ENCODE measurements at regions not wholly inside any gene's neighbourhood (a gene's known extent, or its start where the extent isn't known, plus 50 kb on each side); places are given as distances from the start of the nearest gene placed in this dataset.

GRCh38 chr12:45490232-45490881, 239.1 kb upstream of the ARID2 start:
- TF ChIP-seq SIN3A (IDR thresholded peaks at IDR 0.05; ENCODE audit: borderline replicate concordance, insufficient read depth, low read length) (no peak), POLR2AphosphoS5 (IDR thresholded peaks at IDR 0.05; ENCODE audit: low read depth, low read length) (no peak), TAF1 (IDR thresholded peaks at IDR 0.05; ENCODE audit: borderline replicate concordance, insufficient read depth, low read length) (no peak), FOXP2 (optimal IDR thresholded peaks at IDR 0.05; ENCODE audit: borderline replicate concordance, extremely low read depth, extremely low read length, insufficient read depth) (no peak), REST (IDR thresholded peaks at IDR 0.05; ENCODE audit: insufficient read depth in 1 of 2, low read depth in 2 of 2, low read length in 2 of 2) (no peak)

- TF ChIP-seq SIN3A (IDR thresholded peaks at IDR 0.05; ENCODE audit: borderline replicate concordance, insufficient read depth, low read length) (no peak), TAF1 (IDR thresholded peaks at IDR 0.05; ENCODE audit: borderline replicate concordance, insufficient read depth, low read length) (no peak), FOXP2 (optimal IDR thresholded peaks at IDR 0.05; ENCODE audit: borderline replicate concordance, extremely low read depth, extremely low read length, insufficient read depth) (no peak), REST (IDR thresholded peaks at IDR 0.05; ENCODE audit: insufficient read depth in 1 of 2, low read depth in 2 of 2, low read length in 2 of 2) (no peak), POLR2AphosphoS5 (IDR thresholded peaks at IDR 0.05; ENCODE audit: low read depth, low read length) (no peak)
These were observed 235.2 kb upstream of the ARID2 start for GRCh38 chr12:45494279-45494678.

GRCh38 chr12:45498645-45499044, 230.9 kb upstream of the ARID2 start:
- TF ChIP-seq SIN3A (IDR thresholded peaks at IDR 0.05; ENCODE audit: borderline replicate concordance, insufficient read depth, low read length) (no peak), FOXP2 (optimal IDR thresholded peaks at IDR 0.05; ENCODE audit: borderline replicate concordance, extremely low read depth, extremely low read length, insufficient read depth) (no peak), REST (IDR thresholded peaks at IDR 0.05; ENCODE audit: insufficient read depth in 1 of 2, low read depth in 2 of 2, low read length in 2 of 2) (no peak), TAF1 (IDR thresholded peaks at IDR 0.05; ENCODE audit: borderline replicate concordance, insufficient read depth, low read length) (no peak), POLR2AphosphoS5 (IDR thresholded peaks at IDR 0.05; ENCODE audit: low read depth, low read length) (no peak)

GRCh38 chr12:45502481-45503128, 226.9 kb upstream of the ARID2 start:
- TF ChIP-seq REST (IDR thresholded peaks at IDR 0.05; ENCODE audit: insufficient read depth in 1 of 2, low read depth in 2 of 2, low read length in 2 of 2) (no peak), TAF1 (IDR thresholded peaks at IDR 0.05; ENCODE audit: borderline replicate concordance, insufficient read depth, low read length) (no peak), POLR2AphosphoS5 (IDR thresholded peaks at IDR 0.05; ENCODE audit: low read depth, low read length) (no peak), FOXP2 (optimal IDR thresholded peaks at IDR 0.05; ENCODE audit: borderline replicate concordance, extremely low read depth, extremely low read length, insufficient read depth) (no peak), SIN3A (IDR thresholded peaks at IDR 0.05; ENCODE audit: borderline replicate concordance, insufficient read depth, low read length) (no peak)

All from PFSK-1 (cell line).